ENCODE measurements at regions not wholly inside any gene's neighbourhood (a gene's known extent, or its start where the extent isn't known, plus 50 kb on each side); places are given as distances from the start of the nearest gene placed in this dataset.
"Not testable (repeated sequence)": the region's sequence is repeated elsewhere in the genome, so short reads cannot be mapped to it uniquely, and the experiment has no call there.

DNA sequence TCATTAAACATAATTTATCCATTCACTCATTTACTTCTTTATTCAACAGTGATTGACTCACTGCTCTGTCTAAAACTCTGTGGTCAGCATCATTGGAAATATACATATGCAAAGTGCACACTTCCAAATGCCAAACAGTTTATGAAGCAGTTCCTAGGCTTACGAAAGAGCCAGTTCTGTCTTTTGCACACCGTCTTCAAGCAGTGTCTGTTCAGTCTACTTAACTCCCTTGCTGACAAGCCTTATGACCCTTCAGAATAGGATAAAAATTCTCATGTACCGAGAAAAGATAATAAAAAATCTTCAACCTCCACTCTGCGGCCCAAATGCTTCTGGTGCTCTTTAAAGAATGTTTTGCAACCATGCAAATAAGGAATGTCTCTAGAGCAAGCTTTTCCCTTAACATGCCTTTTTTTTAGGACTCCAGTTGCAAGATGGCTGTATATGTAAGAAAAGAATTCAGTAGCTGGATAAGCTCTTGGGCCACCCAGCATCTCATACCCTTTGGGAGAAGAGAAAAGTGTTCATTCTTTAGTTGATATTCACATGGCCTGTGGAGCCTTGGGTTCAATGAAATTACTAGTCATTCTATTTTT, 1037.0 kb upstream of the SLIT2 start:
- DNase-seq (ENCODE audit: low read depth): no peak

DNA sequence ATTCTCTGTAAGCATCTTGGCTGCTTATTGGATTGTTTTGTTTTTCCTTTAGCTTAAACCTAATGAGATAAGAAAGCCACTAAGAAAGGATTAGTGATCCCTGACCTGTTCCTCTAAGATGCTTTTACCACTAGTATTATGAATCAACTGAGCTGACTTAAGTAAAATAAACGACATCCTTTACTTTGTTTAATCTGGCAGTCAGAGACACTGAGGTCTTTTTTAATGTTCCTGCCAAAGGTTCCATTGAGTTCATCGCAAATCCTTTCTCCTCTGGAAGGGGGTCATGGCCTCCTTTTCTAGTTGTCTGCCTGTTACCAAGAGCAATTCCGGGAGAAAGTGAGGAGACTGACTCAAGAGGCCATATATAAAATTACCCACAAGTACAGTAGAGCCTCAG, 1038.3 kb upstream of the SLIT2 start:
- DNase-seq (ENCODE audit: low read depth): no peak

DNA sequence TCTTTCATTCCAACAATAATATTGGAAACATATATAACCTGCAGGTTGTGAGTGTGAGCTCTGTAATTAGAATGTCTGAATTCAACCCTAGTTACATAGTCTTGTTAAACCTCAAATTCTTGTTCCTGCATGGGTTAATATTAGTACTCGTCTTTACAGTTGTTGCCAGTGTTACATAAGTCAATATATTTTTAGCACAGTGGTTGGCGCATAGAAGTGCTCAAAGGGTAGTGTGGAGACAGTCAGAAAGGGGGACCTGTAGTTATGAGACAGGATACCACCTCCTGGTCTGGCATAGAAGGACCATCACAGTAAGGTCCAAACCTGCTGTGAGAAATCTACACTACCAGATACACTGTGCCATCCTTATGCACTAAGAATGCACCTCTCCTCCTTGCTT, 1045.9 kb upstream of the SLIT2 start:
- no peak for DNase-seq (ENCODE audit: low read depth)

DNA sequence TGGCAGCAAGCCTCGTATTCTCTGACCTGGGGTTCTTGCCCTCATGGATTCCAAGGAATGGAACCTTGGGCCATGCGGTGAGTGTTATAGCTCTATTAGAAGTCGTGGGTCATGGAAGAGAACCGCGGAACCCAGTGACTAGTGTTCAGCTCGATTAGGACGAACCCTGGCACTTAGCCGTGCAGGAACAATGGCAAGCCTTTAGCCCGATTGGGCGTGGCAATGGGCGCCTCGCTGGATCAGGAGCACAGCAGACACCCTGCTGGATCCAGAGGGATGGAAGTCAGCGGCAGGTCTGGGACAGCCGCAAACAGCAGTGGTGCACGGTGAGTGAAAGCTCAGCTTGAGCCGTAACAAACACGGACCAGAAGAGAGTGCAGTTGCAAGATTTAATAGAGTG, 1053.9 kb upstream of the SLIT2 start:
- not testable (repeated sequence) for DNase-seq (ENCODE audit: low read depth)

DNA sequence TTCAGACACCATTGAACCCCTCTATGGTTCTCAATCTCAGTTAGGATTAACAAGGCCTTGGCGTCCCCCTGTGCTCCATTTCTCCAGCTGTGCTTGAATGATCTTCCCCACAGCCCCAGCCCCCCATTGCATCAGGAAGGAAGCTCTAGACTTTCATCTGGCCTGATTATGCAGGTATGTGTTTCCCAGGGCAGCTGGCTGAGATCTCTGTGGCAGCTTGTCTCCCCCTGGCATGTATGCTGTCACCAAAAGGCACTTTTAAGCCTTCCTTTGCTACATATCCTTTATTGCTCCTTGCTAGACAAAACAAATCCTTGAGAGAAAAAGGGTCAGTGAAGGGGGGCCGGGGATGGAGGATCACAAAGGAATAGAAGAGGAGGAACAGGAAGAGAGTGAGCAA, 1056.0 kb upstream of the SLIT2 start:
- DNase-seq (ENCODE audit: low read depth): no peak

DNA sequence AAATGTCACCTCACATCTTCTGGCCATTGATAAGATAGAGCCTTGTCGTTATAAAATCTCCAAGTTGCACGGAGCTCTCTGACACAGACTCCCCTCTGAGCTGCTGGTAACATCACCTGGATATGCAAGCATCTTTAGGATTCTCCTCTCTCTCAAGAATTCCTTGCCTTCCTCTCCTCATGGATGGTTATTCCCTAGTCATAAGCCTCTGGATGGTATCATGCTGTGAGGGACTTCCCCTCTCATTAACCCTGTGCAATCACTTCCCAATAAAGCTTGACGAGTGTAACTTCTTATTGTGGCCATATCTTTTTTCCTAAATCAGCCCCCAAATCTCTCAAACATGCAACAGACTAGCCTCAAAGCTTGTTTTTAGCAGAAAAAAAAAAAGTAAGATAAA, 1057.0 kb upstream of the SLIT2 start:
- DNase-seq (ENCODE audit: low read depth): no peak

DNA sequence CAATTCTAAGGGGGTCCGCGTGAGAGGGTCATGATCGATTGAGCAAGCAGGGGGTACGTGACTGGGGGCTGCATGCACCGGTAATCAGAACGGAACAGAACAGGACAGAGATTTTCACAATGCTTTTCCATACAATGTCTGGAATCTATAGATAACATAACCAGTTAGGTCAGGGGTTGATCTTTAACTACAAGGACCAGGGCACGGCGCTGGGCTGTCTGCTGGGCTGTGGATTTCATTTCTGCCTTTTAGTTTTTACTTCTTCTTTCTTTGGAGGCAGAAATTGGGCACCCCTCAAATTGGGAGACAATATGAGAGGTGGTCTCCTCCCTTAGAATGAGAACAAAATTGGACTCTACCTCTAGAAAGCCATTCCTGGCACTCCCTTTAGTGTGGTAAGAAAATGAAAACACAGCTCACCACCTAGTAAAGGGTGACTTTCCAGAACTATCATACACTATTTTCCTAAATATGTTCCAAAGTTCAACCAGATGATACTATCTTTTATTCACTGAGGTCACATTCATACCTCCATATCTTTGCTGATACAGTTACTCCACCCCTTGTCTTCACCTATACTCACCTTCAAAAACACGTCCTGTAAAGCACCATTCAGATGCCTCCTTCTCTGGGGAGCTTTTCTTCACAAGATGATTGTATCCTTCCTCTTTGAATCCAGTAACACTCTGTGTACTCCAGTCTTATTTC, 1058.3 kb upstream of the SLIT2 start:
- no peak for DNase-seq (ENCODE audit: low read depth)

DNA sequence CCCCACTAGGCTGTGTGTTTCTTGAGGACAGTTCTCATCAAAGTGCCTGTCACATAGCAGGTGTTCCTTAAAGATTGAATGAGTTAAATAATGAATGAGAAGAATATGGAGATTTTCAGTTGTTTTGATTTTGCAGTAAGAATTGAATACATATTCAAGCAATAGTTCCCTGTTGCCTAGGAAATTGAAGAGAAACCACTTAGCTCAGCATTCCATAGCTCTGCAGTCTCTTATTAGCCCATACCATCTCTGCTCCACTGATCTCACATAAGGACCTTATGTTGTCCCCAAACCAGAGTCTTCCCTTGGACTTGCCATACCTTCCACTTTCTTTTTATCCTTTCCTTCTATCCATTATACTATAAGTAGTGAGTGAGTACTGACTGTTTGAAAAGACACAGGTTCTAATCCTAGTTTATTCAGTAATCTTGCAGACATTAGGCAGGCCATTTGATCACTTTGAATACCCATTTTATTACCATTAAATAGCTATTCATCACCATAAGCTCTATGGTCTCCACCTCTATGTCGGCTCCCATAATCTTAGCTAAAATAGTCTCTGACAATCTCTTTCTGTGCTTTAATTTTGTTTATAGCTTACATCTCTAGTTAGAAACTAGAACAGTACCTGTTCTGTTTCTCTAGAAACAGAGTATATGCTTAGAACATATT, 1059.6 kb upstream of the SLIT2 start:
- no peak for DNase-seq (ENCODE audit: low read depth)

DNA sequence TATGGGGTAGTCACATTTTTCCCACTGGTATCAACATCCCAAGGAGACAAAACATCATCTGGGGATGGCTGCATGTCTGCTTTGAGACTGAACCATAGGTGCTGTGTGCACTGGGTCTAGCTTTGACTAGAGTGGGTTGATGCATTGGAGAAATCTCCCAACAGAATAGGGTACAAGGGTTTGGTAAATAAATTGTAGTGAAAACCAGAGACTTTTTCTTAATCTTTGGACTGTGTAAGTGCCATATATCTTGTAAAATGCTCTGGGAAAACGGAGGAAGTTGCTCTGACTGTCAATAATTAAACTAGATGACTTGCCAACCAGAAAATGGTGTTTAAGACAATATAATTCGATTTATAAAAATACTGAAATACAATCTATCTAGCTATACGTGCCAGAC, 1064.0 kb upstream of the SLIT2 start:
- DNase-seq (ENCODE audit: low read depth): no peak

DNA sequence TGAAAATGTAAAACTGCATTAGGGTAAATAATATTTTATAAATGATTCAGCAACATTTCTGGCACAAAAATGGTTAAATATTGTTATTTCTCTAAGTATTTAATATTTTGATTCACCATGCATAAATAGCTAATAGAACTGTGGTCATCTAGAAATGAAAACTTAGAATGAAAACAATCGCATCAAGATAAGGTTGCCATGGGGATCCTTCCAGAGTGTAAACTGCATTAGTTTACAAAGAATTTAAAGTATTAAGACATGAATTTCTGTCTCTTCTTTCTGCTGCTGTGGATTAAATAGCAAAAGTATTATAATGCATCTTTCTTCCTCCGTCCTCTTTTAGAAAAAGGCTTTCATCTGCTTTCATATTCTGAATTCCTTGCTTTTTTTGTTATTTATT, 1064.6 kb upstream of the SLIT2 start:
- no peak for DNase-seq (ENCODE audit: low read depth)

DNA sequence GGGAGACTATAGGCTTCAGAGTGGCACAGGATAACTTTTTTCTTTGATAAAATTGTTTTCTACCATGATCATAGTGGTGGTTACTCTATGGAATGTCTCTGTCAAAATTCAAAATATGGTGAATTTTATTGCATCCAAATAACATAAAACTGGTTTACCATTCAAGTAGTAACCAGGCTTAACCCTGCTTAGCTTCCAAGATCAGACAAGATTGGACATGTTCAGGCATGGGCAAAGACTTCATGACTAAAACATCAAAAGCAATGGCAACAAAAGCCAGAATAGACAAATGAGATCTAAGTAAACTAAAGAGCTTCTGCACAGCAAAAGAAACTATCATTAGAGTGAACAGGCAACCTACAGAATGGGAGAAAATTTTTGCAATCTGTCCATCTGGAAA, 1070.1 kb upstream of the SLIT2 start:
- DNase-seq (ENCODE audit: low read depth): not testable (repeated sequence)

DNA sequence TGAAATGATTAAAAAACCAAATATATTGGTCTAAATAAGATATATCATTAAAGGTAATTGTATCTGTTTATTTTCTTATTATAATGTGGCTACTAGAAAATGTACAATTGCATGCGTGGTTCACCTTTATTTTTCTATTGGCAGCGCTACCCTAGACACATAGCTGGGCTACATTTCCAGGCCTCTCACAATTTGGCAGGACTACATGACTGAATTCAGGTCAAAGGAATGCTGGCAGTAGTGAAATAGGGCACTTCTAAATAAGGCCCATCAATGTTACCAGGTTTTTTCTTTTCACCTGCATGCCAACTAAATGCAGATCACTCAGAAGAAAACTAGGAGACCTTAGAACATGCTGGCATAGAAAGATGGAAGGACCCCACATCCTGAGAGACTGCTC, 1072.9 kb upstream of the SLIT2 start:
- no peak for DNase-seq (ENCODE audit: low read depth)

DNA sequence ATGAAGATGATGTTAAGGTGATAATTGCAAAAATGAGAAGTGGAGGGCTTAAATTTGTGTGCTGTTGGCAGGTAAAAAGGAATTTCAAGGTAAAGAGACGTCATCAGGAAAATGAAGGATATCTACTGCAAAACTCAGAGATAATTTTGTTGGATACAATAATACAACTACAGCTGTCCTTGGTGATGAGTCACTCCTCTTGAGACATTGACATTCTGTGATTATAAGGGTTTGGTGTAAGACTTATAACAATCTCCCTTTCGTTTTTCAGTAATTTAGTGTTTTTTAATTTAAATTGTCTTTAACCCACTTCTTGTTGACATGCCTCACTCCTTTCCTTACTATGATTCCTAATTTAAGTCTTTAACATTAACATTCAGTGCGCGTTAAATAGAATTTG, 1074.1 kb upstream of the SLIT2 start:
- no peak for DNase-seq (ENCODE audit: low read depth)

DNA sequence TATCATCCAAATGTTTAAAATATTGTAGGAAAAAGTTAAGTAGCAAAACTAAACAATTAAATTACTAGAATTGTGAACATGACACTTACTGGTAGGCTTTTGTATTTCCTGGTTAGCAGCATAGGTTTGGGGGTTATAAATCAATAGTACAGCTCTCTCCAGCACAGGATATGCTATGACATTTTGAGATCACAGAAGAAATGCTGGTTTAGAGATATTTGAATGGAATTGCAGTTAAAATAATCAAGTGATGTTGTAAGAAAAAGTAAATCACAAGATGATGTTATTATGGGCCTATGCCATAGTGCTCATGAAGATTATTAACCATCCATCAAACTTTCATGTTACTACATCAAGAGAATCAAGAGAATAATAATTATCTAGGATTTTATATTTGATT, 1079.9 kb upstream of the SLIT2 start:
- no peak for DNase-seq (ENCODE audit: low read depth)

DNA sequence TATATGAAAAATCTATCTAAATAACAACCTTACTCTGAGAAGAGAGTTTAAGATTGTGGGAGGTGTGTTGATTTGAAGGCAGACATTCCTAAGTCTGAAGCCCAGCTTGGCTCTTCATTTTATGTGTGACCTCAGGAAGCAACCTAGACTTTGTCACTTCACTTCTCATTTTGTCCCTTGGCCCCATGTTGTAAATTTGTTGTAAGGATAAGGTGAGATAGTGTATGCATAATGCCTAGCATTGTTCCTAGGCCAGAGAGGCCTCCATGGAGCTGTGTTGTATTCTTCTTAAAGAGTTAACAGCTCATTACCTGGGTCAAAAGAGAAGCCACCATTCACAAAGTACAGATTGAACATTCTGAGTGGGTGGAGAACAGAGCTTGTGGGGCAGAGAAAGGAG, 1084.4 kb upstream of the SLIT2 start:
- DNase-seq (ENCODE audit: low read depth): no peak

DNA sequence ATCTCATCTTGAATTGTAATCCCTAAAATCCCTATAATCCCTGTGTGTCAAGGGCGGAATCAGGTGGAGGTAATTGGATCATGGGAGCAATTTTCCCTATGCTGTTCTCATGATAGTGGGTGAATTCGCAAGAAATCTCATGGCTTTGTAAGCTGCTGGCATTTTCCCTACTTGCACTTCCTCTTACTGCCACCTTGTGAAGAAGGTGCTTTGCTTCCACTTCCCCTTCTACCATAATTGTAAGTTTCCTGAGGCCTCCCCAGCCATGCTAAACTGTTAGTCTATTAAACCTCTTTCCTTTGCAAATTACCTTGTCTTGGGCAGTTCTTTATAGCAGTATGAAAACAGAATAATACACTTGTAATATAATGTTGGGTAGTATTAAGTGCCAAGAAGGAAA, 1087.4 kb upstream of the SLIT2 start:
- no peak for DNase-seq (ENCODE audit: low read depth)

DNA sequence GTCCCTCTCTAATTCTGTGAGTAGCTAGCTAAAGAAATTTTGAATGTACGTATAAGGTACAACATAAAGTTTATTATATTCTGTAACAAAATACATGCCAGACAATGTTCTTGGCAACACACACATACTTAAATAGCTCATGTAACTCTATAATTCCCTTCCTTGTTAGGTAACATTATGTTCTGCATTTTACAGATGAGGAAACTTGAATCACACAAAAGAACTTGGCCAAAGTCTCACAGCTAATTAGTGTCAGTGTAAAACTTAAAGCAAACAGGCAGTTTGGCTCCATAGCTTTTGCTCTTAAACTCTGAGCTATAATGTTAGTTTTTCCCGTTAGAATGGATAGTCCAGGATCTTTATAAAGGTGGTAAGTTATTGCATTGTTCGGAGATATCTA, 1091.8 kb upstream of the SLIT2 start:
- DNase-seq (ENCODE audit: low read depth): no peak

DNA sequence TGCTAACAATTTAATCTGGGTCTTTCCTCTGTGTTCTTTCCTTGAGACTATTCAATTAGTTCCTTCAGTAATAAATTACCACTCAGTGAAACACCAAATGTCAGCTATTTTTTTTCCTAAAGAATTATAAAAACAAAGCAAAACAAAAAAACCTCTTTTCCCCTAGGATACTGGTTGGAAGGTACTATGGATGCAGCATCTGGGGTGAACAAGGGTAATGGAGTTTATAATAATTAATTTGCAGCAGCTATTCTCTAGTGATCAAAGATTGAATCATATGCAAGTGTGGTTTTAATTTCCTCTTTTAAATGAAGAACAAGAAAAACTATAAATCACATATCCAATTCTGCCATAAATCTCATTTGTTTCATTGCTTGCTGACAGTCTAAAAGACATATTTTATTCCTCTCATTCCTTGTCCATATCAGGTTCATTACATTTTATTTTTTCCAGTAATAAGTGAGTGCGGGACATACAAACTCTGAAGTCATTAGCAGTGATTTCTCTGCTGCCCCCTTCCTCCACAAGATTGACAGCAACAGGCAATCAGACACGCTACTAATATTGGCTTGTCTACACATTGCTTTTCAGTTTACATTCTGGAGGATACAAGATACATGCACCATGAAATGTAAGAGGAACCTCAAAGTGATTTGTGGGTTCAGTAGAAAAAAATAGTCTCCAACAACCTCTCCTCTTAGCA, 1093.4 kb upstream of the SLIT2 start:
- DNase-seq (ENCODE audit: low read depth): no peak

DNA sequence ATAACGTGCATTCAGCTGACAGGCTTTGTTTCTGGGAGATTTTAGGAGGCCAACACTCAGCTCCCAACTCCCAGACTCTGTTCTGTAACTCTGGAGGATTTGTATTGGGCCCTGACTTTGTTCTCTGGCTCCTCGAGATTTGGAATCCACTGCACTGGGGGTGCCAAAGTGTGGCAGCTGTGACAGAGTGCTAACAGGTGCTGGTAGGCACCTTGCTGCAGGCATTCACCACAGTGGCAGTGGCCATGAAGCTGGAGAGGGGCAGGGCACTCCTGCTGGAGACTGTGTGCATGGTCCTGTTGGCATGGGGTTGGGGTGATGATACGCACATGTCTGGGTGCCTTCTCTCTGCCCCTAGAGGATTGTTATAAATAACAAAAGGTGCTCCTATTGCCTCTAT, 1094.9 kb upstream of the SLIT2 start:
- DNase-seq (ENCODE audit: low read depth): no peak

DNA sequence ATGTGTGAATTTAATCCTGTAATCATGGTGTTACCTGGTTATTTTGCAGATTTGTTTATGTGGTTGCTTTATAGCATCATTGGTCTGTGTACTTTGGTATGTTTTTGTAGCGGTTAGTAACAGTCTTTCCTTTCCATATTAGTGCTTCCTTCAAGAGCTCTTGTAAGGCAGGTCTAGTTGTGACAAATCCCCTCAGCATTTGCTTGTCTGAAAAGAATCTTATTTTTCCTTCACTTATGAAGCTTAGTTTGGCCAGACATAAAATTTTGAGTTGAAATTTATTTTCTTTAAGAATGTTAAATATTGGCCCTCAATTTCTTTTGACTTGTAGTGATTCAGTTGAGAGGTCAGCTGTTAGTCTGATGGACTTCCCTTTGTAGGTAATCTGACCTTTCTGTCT, 1096.1 kb upstream of the SLIT2 start:
- DNase-seq (ENCODE audit: low read depth): no peak

DNA sequence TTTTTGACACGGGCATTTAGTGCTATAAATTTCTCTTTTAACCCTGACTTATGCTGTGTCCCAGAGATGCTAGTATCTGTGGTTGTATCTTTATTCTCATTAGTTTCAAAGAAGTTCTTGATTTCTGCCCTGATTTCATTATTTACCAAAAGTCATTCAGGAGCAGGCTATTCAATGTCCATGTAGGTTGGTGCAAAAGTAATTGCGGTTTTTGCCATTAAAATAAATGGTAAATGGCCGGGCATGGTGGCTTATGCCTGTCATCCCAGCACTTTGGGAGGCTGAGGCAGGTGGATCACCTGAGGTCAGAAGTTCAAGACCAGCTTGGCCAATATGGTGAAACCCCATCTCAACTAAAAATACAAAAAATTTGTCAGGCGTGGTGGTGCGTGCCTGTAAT, 1097.4 kb upstream of the SLIT2 start:
- DNase-seq (ENCODE audit: low read depth): not testable (repeated sequence)

DNA sequence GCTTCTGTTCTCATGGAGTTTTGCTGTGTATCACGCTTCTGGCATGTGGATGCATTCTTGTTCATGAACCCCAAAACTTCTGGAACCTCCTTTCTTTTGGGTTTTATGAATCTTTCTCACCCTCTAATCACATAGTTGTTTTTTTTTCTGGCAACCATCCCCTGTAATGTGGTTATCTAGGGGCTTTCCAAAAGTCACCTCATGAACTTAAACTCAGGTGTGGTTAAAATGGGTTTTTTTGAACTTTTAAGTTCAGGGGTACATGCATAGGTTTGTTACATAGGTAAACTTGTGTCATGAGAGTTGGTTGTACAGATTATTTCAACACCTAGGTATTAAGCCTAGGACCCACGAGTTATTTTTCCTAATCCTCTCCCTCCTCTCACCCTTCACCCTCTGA, 1099.4 kb upstream of the SLIT2 start:
- DNase-seq (ENCODE audit: low read depth): no peak

DNA sequence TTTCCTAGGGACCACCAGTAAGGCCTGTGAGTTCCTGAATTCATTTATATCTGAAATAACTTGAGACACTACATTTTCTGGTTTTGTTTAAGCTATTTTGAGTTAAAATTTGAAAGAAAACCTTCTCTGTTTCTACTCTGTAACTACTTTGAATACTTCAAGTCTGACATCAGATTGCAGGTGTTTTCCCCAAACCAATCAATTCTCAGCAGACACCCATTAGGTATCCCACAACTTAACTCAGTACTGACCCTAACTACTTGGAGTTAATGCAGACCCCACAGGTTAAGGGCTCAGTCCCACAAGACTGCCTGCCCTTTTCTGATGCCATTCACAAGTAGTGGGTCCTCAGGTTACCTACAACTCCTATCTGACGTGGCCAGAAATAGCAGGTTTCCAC, 1100.0 kb upstream of the SLIT2 start:
- no peak for DNase-seq (ENCODE audit: low read depth)
